SW 1271 (cell line): ENCODE measurements at regions not wholly inside any gene's neighbourhood (a gene's known extent, or its start where the extent isn't known, plus 50 kb on each side); places are given as distances from the start of the nearest gene placed in this dataset.

Source experiments
- DNase-seq, 2 experiments: peaks; one replicate each; lab custom pipeline; 2025; lab: John Stamatoyannopoulos, UW

GRCh38 chr7:93646538-93646937, 72.0 kb upstream of the CALCR start:
- DNase-seq = no peak

GRCh38 chr7:93636276-93636675, 61.8 kb upstream of the CALCR start:
- DNase-seq = no peak

- no peak for DNase-seq
Measured at GRCh38 chr7:93632371-93632770, 57.8 kb upstream of the CALCR start.

- DNase-seq = no peak
Measured at GRCh38 chr7:93629291-93629801, 54.8 kb upstream of the CALCR start.

GRCh38 chr7:93626869-93627268, 52.3 kb upstream of the CALCR start:
- DNase-seq = no peak
